Subcutaneous abdominal adipose tissue (tissue), 5 donors: ENCODE measurements at regions not wholly inside any gene's neighbourhood (a gene's known extent, or its start where the extent isn't known, plus 50 kb on each side); places are given as distances from the start of the nearest gene placed in this dataset.
A peak's percentile ranks its signal among the peaks of the same experiment; 100 is the strongest.

Experiments used
- H3K27ac ChIP-seq: one replicate; pipeline ENCODE4 v1.7.0; 2013; ENCODE audit warnings: low read depth, mild to moderate bottlenecking, inconsistent platforms, low read length, moderate library complexity
- H3K27me3 ChIP-seq, 5 donors: one replicate each; pipeline ENCODE4 v1.7.0; 2013; ENCODE audit warnings: low read length in 5 of 5, inconsistent platforms in 1 of 5; ENCODE audit not compliant: control insufficient read depth in 5 of 5, insufficient read depth in 4 of 5
- H3K36me3 ChIP-seq, 5 donors: one replicate each; pipeline ENCODE4 v1.7.0; 2013; ENCODE audit warnings: low read length in 5 of 5; ENCODE audit not compliant: control insufficient read depth in 5 of 5, insufficient read depth in 5 of 5
- H3K4me1 ChIP-seq, 5 donors: one replicate each; pipeline ENCODE4 v1.7.0; 2013; ENCODE audit warnings: low read length in 5 of 5, mild to moderate bottlenecking in 3 of 5, moderate library complexity in 1 of 5; ENCODE audit not compliant: control insufficient read depth in 5 of 5, insufficient read depth in 5 of 5
- H3K4me3 ChIP-seq, 5 donors: one replicate each; pipeline ENCODE4 v1.7.0; 2013; ENCODE audit warnings: low read length in 5 of 5, low read depth in 1 of 5
- H3K9ac ChIP-seq, 5 donors: one replicate each; pipeline ENCODE4 v1.7.0; 2013; ENCODE audit warnings: low read length in 5 of 5, mild to moderate bottlenecking in 4 of 5, moderate library complexity in 3 of 5
- H3K9me3 ChIP-seq, 5 donors: one replicate each; pipeline ENCODE4 v1.7.0; 2013; ENCODE audit warnings: low read length in 5 of 5; ENCODE audit not compliant: control insufficient read depth in 5 of 5
- donor health status: healthy.
- donor health status: healthy.
- donor health status: healthy.
- donor health status: healthy.
- donor health status: healthy.

GRCh38 chr14:89028462-89029134 is 204.1 kb downstream of the TTC8 start:
- peaks cover 0 to 11% (median 8%) of the 10 kb centered on the region in 5 donors for H3K9me3 ChIP-seq
- no peak overlapping the region for H3K9ac ChIP-seq
- H3K36me3 ChIP-seq, result no peaks in the 10 kb centered on the region
- H3K4me3 ChIP-seq, result no peak overlapping the region
- peaks cover 2 to 30% (median 24%) of the 10 kb centered on the region in 5 donors for H3K4me1 ChIP-seq
- no peak overlapping the region for H3K27ac ChIP-seq
- H3K27me3 ChIP-seq, result peaks cover 0 to 7% (median 3%) of the 10 kb centered on the region in 5 donors

GRCh38 chr14:89029961-89030694 is 205.7 kb downstream of the TTC8 start:
- peaks cover 0 to 6% (median 3%) of the 10 kb centered on the region in 5 donors for H3K9me3 ChIP-seq

DNA sequence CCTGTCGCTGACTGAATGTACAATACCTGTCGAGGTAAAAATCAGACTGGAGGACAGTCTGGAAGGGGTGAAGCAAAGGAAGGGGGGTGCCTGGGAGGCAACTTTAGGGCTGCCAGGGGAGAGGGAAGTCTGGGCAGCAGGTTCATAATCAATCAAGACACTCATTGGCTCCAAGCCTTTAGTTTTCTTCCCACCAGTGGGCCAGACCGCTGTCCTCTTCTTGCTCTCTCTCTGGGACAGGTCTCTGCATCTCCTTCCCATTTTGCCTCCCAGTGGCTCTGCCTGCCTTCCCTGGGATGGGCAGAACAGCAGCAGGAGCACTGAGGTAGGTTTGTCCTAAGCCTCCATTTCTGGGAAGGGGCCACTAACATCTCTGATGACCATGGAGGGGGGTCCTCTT is 206.5 kb downstream of the TTC8 start:
- Histone ChIP-seq H3K36me3 (no peaks in the 10 kb centered on the region), H3K9ac (no peak overlapping the region), H3K9me3 (peaks cover 0 to 6% (median 3%) of the 10 kb centered on the region in 5 donors), H3K4me1 (peaks cover 0 to 16% (median 11%) of the 10 kb centered on the region in 5 donors), H3K27ac (no peak overlapping the region), H3K27me3 (peaks cover 0 to 7% (median 3%) of the 10 kb centered on the region in 5 donors), H3K4me3 (no peak overlapping the region)

More at GRCh38 chr14:89029961-89030694, 205.7 kb downstream of the TTC8 start:
- H3K27ac ChIP-seq, result no peak overlapping the region
- peaks cover 2 to 24% (median 19%) of the 10 kb centered on the region in 5 donors for H3K4me1 ChIP-seq
- no peak overlapping the region for H3K4me3 ChIP-seq
- H3K36me3 ChIP-seq, result no peaks in the 10 kb centered on the region
- no peak overlapping the region for H3K9ac ChIP-seq
- H3K27me3 ChIP-seq, result peaks cover 0 to 7% (median 3%) of the 10 kb centered on the region in 5 donors

DNA sequence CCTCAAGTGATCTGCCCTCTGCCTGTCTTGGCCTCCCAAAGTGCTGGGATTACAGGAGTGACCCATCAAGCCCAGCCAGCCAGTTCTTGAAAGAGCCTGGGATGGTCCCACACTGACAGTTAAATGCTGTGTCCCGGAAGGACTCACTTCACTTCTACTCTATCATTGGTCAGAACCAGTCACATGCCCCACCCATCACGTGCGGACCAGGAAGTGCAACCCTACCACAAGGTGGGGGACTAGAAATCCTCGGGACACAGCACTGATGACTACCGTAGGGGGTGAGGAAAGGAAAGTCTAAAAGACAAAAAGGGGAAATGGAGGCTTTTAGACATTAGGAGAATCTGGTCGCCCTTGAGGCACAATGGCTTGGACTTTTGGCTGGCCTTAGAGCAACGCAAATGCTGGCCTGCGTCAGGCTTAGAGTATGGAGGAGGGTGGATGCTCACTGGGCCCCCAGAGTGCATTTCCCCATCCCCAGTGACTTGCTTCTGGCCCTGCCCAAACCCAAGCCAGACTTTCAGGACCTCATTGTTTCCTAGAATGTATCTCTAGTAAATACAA is 207.7 kb downstream of the TTC8 start:
- Histone ChIP-seq H3K4me3 (no peak overlapping the region), H3K27me3 (peaks cover 0 to 5% (median 3%) of the 10 kb centered on the region in 5 donors), H3K36me3 (no peaks in the 10 kb centered on the region), H3K9me3 (peaks cover 0 to 6% (median 3%) of the 10 kb centered on the region in 5 donors), H3K4me1 (peaks cover 0 to 7% (median 5%) of the 10 kb centered on the region in 5 donors), H3K27ac (no peak overlapping the region), H3K9ac (no peak overlapping the region)

DNA sequence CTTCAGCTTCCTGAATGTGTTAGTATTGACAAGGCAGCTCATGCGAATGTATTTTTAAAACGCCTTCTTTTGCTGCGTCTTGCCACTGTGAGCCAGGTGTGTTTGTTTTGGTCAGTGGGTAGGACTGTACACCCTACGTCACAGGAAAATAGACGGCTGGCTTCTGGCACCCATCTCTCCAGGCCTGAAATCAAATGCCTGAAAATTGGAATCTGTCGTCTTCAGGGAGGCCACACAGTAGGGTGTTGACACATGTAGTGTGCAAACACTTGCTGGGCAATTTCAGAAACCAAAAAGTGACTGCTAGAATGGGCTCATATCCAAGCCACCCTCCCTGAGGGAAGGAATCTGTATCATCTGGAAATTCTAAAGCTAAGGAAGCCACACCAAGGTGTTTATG is 209.3 kb downstream of the TTC8 start:
- Histone ChIP-seq H3K9ac (no peak overlapping the region), H3K27ac (no peak overlapping the region), H3K27me3 (peaks cover 0 to 3% (median 0%) of the 10 kb centered on the region in 5 donors), H3K4me3 (no peak overlapping the region), H3K36me3 (no peaks in the 10 kb centered on the region), H3K9me3 (peaks cover 0 to 4% (median 1%) of the 10 kb centered on the region in 5 donors), H3K4me1 (no peaks in the 10 kb centered on the region)

DNA sequence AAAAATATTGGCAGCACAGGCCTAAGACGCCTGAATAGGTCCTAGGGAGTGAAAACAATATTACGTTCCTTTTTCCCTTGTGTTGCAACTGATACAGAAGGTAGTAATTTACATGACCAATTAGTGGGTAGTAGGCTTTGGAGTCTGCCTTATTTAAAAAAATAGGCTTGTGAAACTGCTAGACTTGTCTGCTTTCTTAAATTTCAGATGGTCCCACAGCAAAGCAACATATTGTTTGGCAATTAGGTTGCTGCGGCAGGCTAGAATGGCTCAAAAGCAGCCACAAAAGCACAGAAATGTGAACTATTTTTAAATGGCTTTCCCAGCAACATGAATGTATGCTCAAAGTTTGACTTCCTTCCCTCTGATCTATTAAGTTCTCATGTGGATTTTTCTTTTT is 211.9 kb downstream of the TTC8 start:
- H3K9me3 ChIP-seq, result no peaks in the 10 kb centered on the region
- H3K4me3 ChIP-seq, result no peak overlapping the region
- H3K27me3 ChIP-seq, result no peaks in the 10 kb centered on the region
- no peak overlapping the region for H3K27ac ChIP-seq
- no peaks in the 10 kb centered on the region for H3K36me3 ChIP-seq
- H3K9ac ChIP-seq, result no peak overlapping the region
- H3K4me1 ChIP-seq, result peaks cover 7 to 16% (median 13%) of the 10 kb centered on the region in 5 donors

DNA sequence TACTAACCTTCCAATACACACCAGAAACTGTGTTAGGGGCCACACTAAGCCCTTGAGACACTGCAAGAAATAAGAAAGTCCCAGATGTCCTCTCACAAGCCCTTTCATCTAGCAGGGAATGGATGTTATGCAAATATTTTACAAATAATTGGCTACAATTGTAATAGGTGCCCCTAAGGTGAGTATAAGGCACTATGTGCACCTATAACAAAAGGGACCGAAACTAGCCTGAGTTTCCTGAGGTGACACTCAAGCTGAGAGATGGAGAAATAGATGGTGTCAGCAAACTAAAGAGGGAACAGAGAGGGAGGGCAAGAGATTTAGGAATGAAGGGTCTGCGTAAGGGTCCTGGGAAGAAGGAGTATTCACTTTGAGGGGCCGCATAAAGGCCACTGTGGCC is 212.6 kb downstream of the TTC8 start:
- no peaks in the 10 kb centered on the region for H3K27me3 ChIP-seq
- H3K4me3 ChIP-seq, result no peak overlapping the region
- H3K27ac ChIP-seq, result no peak overlapping the region
- H3K9me3 ChIP-seq, result no peaks in the 10 kb centered on the region
- no peak overlapping the region for H3K9ac ChIP-seq
- peaks cover 7 to 19% (median 14%) of the 10 kb centered on the region in 5 donors for H3K4me1 ChIP-seq
- H3K36me3 ChIP-seq, result no peaks in the 10 kb centered on the region

DNA sequence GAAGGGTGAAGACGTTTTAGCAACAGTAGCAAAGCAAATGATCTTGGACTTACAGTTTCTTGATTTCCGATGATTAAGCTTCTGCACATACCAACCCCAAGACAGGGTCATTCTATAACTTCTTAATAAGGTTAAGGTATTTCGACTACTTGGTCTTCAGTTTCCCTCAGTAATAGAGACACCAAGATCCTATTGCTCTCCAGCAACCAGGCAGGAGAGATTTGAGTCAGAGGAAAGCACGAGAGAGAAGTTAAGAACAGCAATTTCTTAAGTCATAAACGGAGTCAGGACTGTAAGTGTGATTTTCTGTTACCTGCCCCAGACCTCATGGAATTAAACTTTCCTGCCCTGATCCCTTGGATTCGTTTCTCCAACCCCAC is 215.6 kb downstream of the TTC8 start:
- Histone ChIP-seq H3K9me3 (peaks cover 0 to 5% (median 0%) of the 10 kb centered on the region in 5 donors), H3K36me3 (no peaks in the 10 kb centered on the region), H3K27me3 (no peaks in the 10 kb centered on the region), H3K4me3 (peak overlapping the region in 2 of 5 donors; percentile 60 to 66), H3K9ac (peak overlapping the region in 4 of 5 donors; percentile 46 to 69 (median 61)), H3K4me1 (peaks cover 7 to 19% (median 14%) of the 10 kb centered on the region in 5 donors), H3K27ac (peak overlapping the region; percentile 91)

GRCh38 chr14:89040460-89041256 is 216.2 kb downstream of the TTC8 start:
- H3K27ac ChIP-seq, result peak overlapping the region; percentile 91
- H3K4me3 ChIP-seq, result peak overlapping the region; percentile 38 to 66 (median 60)
- H3K27me3 ChIP-seq, result no peaks in the 10 kb centered on the region
- H3K36me3 ChIP-seq, result no peaks in the 10 kb centered on the region
- peaks cover 7 to 19% (median 14%) of the 10 kb centered on the region in 5 donors for H3K4me1 ChIP-seq
- peak overlapping the region in 4 of 5 donors; percentile 46 to 69 (median 61) for H3K9ac ChIP-seq
- peaks cover 0 to 5% (median 0%) of the 10 kb centered on the region in 5 donors for H3K9me3 ChIP-seq
